ENCODE measurements at regions not wholly inside any gene's neighbourhood (a gene's known extent, or its start where the extent isn't known, plus 50 kb on each side); places are given as distances from the start of the nearest gene placed in this dataset.

- TF ChIP-seq POLR2A (IDR thresholded peaks at IDR 0.05; ENCODE audit: low read depth) (no peak), POLR2AphosphoS5 (IDR thresholded peaks at IDR 0.05) (no peak)
- TF ChIP-seq, protein P1, sequence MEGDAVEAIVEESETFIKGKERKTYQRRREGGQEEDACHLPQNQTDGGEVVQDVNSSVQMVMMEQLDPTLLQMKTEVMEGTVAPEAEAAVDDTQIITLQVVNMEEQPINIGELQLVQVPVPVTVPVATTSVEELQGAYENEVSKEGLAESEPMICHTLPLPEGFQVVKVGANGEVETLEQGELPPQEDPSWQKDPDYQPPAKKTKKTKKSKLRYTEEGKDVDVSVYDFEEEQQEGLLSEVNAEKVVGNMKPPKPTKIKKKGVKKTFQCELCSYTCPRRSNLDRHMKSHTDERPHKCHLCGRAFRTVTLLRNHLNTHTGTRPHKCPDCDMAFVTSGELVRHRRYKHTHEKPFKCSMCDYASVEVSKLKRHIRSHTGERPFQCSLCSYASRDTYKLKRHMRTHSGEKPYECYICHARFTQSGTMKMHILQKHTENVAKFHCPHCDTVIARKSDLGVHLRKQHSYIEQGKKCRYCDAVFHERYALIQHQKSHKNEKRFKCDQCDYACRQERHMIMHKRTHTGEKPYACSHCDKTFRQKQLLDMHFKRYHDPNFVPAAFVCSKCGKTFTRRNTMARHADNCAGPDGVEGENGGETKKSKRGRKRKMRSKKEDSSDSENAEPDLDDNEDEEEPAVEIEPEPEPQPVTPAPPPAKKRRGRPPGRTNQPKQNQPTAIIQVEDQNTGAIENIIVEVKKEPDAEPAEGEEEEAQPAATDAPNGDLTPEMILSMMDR (IDR thresholded peaks at IDR 0.05): no peak
Observed at GRCh38 chr1:29431138-29431537, 194.8 kb downstream of the PTPRU start.

Data from esophagus muscularis mucosa (tissue), 3 donors.